SK-MEL-5 (cell line): ENCODE measurements at regions not wholly inside any gene's neighbourhood (a gene's known extent, or its start where the extent isn't known, plus 50 kb on each side); places are given as distances from the start of the nearest gene placed in this dataset.

Experiments
- DNase-seq: peaks from one replicate; pipeline ENCODE4 v3.0.0-alpha.2; 2016; ENCODE audit warnings: low read depth, low spot score
- in situ Hi-C: cut with HindIII; loops from 2 replicates; pipeline ENCODE4 v1.10.0; 2016; ENCODE audit warnings: low sequenced_read_pairs, high pct_unique_total_duplicates, low pct_unique_long_range_greater_than_20kb

- in situ Hi-C loops: no loop called here
- DNase-seq: no peak
These were observed 166.5 kb upstream of the ZNF507 start for GRCh38 chr19:32178956-32179355.

DNA sequence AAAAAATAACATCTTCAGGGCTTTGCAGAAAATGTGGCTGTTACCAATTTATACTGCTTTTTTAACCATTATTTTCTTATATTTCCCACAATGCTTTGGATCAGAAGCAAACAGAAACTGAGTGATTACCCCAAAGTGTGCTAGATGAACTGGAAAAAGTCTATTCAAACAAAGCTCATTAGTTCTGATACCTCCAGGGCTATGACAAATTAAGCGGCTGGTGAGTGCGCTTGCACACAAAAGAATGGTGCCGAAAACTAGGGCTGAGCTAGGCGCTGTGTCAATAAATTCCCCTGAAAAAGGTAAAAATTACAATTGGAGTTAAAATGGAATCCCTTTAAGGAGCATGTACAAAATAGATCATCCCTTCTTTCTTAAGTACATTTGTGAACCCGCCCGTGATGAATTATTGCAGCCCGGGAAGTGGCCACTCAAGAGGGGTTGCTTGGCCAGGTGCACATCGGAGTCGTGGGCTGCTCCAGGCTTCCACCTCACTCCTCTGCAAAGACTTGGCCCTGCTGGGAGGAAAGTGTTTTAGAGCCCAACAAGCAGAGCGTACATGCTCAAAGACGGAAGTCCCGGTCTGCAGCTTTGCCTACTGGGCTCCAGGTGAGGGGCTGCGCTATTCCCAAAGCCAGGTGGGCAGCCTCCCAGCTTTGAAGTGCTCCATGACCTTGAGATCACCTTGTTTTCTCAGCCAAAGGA, 164.0 kb upstream of the ZNF507 start:
- in situ Hi-C loops: no loop called here
- no peak for DNase-seq

DNA sequence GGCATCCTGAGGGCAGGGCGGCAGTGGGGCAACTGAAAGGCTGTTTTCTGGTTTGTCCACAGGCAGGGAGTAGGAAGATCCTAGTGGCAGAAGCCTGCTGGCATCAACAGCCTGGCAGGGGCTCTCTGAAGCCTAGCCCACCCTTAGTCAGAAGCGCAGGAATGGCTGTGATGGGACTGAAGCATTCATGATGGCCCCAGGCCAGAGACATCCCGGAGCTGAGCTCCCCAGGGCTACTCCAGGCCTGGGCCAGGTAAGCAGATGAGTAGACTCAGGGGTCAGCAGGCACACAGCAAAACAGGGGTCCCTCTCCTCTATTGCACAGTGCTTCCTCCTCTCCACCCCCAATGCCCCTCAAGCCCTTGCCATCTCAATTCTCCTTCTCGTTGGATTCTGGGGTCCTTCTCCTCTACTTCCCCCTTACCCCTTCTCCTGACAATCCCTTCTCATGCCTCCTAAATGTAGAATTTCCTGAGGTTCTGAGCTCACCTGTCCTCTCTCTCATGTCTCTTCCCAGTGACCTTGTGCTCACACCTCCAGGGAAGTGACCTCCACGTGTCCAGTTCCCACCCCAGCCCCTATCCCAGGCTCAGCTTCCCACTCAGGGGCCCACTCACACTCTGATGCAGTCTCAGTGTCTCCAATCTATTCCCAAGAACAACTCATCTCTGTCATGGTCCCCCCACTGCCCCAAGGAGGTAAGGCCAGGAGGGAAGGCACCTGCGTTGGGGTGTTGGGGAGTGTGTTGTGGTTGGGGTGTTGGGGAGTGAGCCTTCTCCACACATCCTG, 158.7 kb upstream of the ZNF507 start:
- DNase-seq: no peak
- in situ Hi-C loops: no loop called here

DNA sequence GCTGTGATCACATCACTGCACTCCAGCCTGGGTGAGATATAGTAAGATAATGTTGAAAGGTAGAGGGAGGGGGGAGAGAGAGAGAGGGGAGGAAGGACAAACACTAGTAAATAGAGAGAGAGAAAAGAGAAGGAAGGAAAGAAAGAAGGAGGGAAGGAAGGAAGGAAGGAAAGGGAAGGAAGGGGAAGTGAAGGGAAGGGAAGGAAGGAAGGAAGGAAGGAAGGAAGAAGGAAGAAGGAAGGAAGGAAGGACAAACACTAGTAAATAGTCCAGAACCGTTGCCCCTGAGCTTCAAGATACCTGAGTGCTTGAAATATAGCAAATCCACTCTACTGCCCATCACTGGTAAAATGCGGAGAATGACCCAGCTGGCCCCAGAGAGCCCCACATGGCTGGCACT, 156.5 kb upstream of the ZNF507 start:
- in situ Hi-C loops: no loop called here
- no peak for DNase-seq

- in situ Hi-C loops: no loop called here
- DNase-seq: no peak
These were observed 155.3 kb upstream of the ZNF507 start for GRCh38 chr19:32189956-32190706.

- no peak for DNase-seq
- in situ Hi-C loops: no loop called here
These were observed 153.5 kb upstream of the ZNF507 start for GRCh38 chr19:32191921-32192320.

- no peak for DNase-seq
- in situ Hi-C loops: no loop called here
These were observed 149.5 kb upstream of the ZNF507 start for GRCh38 chr19:32195706-32196610.

DNA sequence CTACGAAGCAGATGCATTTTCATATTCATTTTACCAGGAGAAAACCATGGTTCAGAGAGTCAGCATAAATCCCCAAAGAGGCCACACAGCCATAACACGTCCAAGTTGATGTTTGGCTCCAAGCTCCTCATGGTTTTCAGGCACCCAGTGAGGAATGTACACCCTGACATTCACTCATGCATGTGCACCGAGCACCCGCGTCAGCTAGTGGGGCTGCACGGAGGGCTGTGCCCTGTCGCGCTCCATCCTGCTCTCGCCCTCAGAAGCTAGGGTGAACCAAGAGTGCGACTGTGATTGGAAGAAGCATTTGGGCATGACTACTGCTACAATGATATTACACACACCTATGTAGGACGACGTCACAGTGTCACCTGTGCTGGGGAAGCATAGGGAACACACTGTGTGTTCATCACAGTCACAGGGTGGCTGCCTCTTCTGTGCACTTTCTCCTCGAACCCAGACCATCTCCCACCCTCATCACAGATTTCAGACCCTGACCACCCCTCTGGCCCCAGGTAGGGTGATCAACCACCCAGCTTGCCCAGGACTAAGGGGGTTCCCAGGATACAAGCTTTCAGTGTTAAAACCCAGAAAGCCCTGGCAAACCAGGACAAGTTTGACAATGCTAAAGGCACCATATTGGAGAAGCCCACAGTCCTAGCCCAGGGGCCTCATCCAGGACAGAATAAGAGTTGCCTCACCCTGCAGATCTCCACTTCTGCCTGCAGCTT, 148.6 kb upstream of the ZNF507 start:
- in situ Hi-C loops: no loop called here
- no peak for DNase-seq

- no peak for DNase-seq
- in situ Hi-C loops: no loop called here
These were observed 147.2 kb upstream of the ZNF507 start for GRCh38 chr19:32197896-32198882.

GRCh38 chr19:32199501-32200040, 145.8 kb upstream of the ZNF507 start:
- no peak for DNase-seq
- in situ Hi-C loops: no loop called here

DNA sequence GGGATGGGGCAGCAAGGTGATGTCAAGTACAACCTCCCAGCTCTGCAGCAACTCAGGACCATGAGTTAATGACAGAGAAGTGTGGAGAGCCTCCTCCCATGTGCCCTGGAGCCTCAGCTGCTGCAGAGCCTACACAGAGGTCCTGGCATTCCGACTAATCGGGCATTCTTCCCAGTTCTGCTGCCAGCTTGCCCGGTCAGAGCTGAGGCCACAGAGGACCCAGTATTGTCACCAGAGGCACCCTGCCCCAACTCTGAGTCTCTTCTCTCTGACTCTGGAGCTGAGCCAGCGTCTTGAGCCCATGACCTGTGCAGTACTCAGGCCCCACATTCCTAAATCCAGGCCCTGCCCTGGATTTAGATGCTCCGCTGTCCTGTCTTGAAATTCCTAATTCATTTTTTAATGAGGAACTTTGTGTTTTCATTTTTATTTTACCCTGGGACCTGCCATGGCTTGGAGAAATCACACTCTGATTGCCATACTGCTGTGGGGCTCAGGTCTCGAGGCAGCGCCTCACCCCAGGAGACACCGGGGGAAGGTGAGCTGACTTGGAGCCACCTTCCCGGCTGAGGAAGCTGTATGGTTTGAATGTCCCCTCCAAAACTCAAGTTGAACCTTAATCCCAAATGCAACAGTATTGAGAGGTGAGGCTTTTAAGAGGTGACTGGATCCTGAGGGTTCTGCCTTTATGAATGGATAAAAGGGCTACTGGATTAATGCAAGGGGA, 144.9 kb upstream of the ZNF507 start:
- DNase-seq: no peak
- in situ Hi-C loops: no loop called here

DNA sequence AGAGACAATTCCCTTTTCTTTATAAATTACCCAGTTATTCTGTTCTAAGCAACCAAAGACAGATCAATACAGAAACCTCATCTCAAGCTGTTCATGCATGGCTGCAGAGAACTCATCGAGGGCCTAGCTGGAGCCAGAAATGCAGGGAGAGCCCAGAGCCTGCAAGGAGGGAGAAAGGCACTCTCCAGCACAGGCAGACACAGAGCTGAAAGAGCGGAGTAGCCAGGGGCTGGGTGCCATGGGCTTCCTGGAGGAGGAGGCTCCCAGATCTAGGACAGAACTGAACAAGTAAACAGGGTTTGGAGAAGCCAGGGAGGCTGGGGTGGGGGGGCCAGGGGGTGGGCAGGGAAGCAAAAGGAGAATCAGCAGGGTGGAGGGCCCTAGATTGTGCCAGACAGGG, 144.2 kb upstream of the ZNF507 start:
- no peak for DNase-seq
- in situ Hi-C loops: no loop called here

GRCh38 chr19:32201636-32202051, 143.8 kb upstream of the ZNF507 start:
- DNase-seq: no peak
- in situ Hi-C loops: no loop called here

- in situ Hi-C loops: no loop called here
- DNase-seq: no peak
These were observed 143.2 kb upstream of the ZNF507 start for GRCh38 chr19:32202244-32202643.

DNA sequence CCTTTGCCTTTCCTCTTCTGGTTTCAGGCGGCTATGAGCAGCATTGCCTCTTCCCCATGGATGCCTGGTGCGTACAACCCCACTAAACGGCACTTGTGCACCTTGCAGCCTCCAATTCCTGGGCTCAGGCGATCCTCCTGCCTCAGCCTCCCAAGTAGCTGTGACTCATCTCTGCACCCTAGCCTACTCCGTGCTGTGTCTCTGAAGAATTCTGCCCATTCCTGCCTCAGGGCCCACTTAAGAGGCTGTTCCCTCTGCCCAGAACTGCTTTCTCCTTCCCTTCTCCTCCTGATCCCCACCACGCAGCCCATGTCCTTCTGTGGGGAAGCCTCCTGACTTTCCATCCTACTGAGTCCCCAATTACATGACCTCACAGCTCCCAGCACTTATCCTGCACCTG, 142.2 kb upstream of the ZNF507 start:
- in situ Hi-C loops: no loop called here
- no peak for DNase-seq
